Vagina (tissue), 2 donors: ENCODE measurements at regions not wholly inside any gene's neighbourhood (a gene's known extent, or its start where the extent isn't known, plus 50 kb on each side); places are given as distances from the start of the nearest gene placed in this dataset.

Experiments used
- DNase-seq, 2 donors: peaks; one replicate each; pipeline ENCODE4 v3.0.0-alpha.2; 2017; ENCODE audit errors: extremely low spot score in 2 of 2
- H3K27ac ChIP-seq: fragments of 200-600 bp; sonication (generic); one replicate; pipeline ENCODE4 v1.5.1; 2019
- H3K27me3 ChIP-seq: fragments of 200-600 bp; sonication (generic); one replicate; pipeline ENCODE4 v1.5.1; 2019
- H3K36me3 ChIP-seq, 2 donors: fragments of 200-600 bp; sonication (generic); one replicate each; pipeline ENCODE4 v1.5.1; 2017 to 2019
- H3K4me1 ChIP-seq: fragments of 200-600 bp; sonication (generic); one replicate; pipeline ENCODE4 v1.5.1; 2019
- H3K4me3 ChIP-seq, 2 donors: fragments of 200-600 bp; sonication (generic); 1 replicate in 1 of 2; 2 replicates in 1 of 2; pipeline ENCODE4 v1.5.1; 2016 to 2019
- H3K9me3 ChIP-seq: fragments of 200-600 bp; sonication (generic); one replicate; pipeline ENCODE4 v1.5.1; 2019
- CTCF ChIP-seq, 3 experiments: fragments of 450-650 bp in 2 of 3; fragments of 200-600 bp in 1 of 3; sonication (generic) in 1 of 3; IDR thresholded peaks; one replicate each; pipeline ENCODE4 v1.5.1; 2017 to 2019; ENCODE audit warnings: antibody characterized with exemption in 3 of 3, mild to moderate bottlenecking in 2 of 3, moderate library complexity in 2 of 3
- POLR2A ChIP-seq, 2 donors: fragments of 450-650 bp; IDR thresholded peaks; one replicate each; pipeline ENCODE4 v1.6.1; 2017; ENCODE audit warnings: antibody characterized with exemption in 2 of 2, mild to moderate bottlenecking in 2 of 2, moderate library complexity in 2 of 2
- POLR2AphosphoS5 ChIP-seq, 2 donors: sonication (generic); formaldehyde crosslinking; IDR thresholded peaks; one replicate each; pipeline ENCODE4 v1.9.0; 2017; ENCODE audit warnings: antibody characterized with exemption in 2 of 2, mild to moderate bottlenecking in 2 of 2, low read depth in 1 of 2; ENCODE audit not compliant: insufficient read depth in 1 of 2
- intact Hi-C: fragments of 100-400 bp; cut with DNase I; formaldehyde crosslinking; loops from one replicate; pipeline ENCODE4 v1.15.1; 2023

GRCh38 chr13:74039154-74039553 is 95.0 kb downstream of the KLF12 start:
- H3K27ac ChIP-seq: no peak overlapping the region
- H3K4me3 ChIP-seq: no peak overlapping the region
- intact Hi-C loops: no loop called here
- TF ChIP-seq POLR2AphosphoS5 (IDR thresholded peaks at IDR 0.05; ENCODE audit: insufficient read depth in 1 of 2, low read depth in 1 of 2) (no peak), POLR2A (IDR thresholded peaks at IDR 0.05) (no peak), CTCF (IDR thresholded peaks at IDR 0.05) (no peak)
- H3K36me3 ChIP-seq: no peaks in the 10 kb centered on the region
- no peak for DNase-seq
- H3K4me1 ChIP-seq: peaks cover 6% of the 10 kb centered on the region
- H3K27me3 ChIP-seq: no peaks in the 10 kb centered on the region
- H3K9me3 ChIP-seq: no peaks in the 10 kb centered on the region

- Histone ChIP-seq H3K36me3 (no peaks in the 10 kb centered on the region), H3K4me3 (no peak overlapping the region), H3K4me1 (peaks cover 6% of the 10 kb centered on the region), H3K27me3 (no peaks in the 10 kb centered on the region), H3K9me3 (no peaks in the 10 kb centered on the region), H3K27ac (no peak overlapping the region)
- TF ChIP-seq CTCF (IDR thresholded peaks at IDR 0.05): no peak
- TF ChIP-seq POLR2AphosphoS5 (IDR thresholded peaks at IDR 0.05; ENCODE audit: insufficient read depth in 1 of 2, low read depth in 1 of 2): no peak
- TF ChIP-seq POLR2A (IDR thresholded peaks at IDR 0.05): no peak
- DNase-seq: no peak
- intact Hi-C loops: no loop called here
These were observed 96.4 kb downstream of the KLF12 start for GRCh38 chr13:74037762-74038161.

- peaks cover 6% of the 10 kb centered on the region for H3K4me1 ChIP-seq
- no peak overlapping the region for H3K4me3 ChIP-seq
- intact Hi-C loops: no loop called here
- TF ChIP-seq POLR2A (IDR thresholded peaks at IDR 0.05) (no peak), CTCF (IDR thresholded peaks at IDR 0.05) (no peak), POLR2AphosphoS5 (IDR thresholded peaks at IDR 0.05; ENCODE audit: insufficient read depth in 1 of 2, low read depth in 1 of 2) (no peak)
- H3K27me3 ChIP-seq: no peaks in the 10 kb centered on the region
- H3K27ac ChIP-seq: no peak overlapping the region
- DNase-seq: no peak
- no peaks in the 10 kb centered on the region for H3K36me3 ChIP-seq
- H3K9me3 ChIP-seq: no peaks in the 10 kb centered on the region
These were observed 97.8 kb downstream of the KLF12 start for GRCh38 chr13:74036373-74036772.

GRCh38 chr13:74035896-74036295 is 98.3 kb downstream of the KLF12 start:
- no peak overlapping the region for H3K27ac ChIP-seq
- intact Hi-C loops: no loop called here
- TF ChIP-seq POLR2AphosphoS5 (IDR thresholded peaks at IDR 0.05; ENCODE audit: insufficient read depth in 1 of 2, low read depth in 1 of 2): no peak
- no peak for TF ChIP-seq CTCF (IDR thresholded peaks at IDR 0.05)
- TF ChIP-seq POLR2A (IDR thresholded peaks at IDR 0.05): no peak
- H3K27me3 ChIP-seq: no peaks in the 10 kb centered on the region
- H3K9me3 ChIP-seq: no peaks in the 10 kb centered on the region
- no peak overlapping the region for H3K4me3 ChIP-seq
- no peak for DNase-seq
- H3K4me1 ChIP-seq: peaks cover 6% of the 10 kb centered on the region
- no peaks in the 10 kb centered on the region for H3K36me3 ChIP-seq

- Histone ChIP-seq H3K4me3 (no peak overlapping the region), H3K4me1 (no peaks in the 10 kb centered on the region)
These were observed 101.9 kb downstream of the KLF12 start for GRCh38 chr13:74032325-74032724.

More at GRCh38 chr13:74032325-74032724, 101.9 kb downstream of the KLF12 start:
- Histone ChIP-seq H3K36me3 (no peaks in the 10 kb centered on the region), H3K9me3 (no peaks in the 10 kb centered on the region), H3K27ac (no peak overlapping the region), H3K27me3 (no peaks in the 10 kb centered on the region)
- no peak for DNase-seq
- TF ChIP-seq POLR2A (IDR thresholded peaks at IDR 0.05): no peak
- no peak for TF ChIP-seq POLR2AphosphoS5 (IDR thresholded peaks at IDR 0.05; ENCODE audit: insufficient read depth in 1 of 2, low read depth in 1 of 2)
- TF ChIP-seq CTCF (IDR thresholded peaks at IDR 0.05): no peak
- intact Hi-C loops: no loop called here
